ENCODE measurements at regions not wholly inside any gene's neighbourhood (a gene's known extent, or its start where the extent isn't known, plus 50 kb on each side); places are given as distances from the start of the nearest gene placed in this dataset.

GRCh38 chr11:8325591-8326304, 62.1 kb upstream of the LMO1 start:
- TF ChIP-seq POLR2A (IDR thresholded peaks at IDR 0.05) = no peak
- TF ChIP-seq, protein P1, sequence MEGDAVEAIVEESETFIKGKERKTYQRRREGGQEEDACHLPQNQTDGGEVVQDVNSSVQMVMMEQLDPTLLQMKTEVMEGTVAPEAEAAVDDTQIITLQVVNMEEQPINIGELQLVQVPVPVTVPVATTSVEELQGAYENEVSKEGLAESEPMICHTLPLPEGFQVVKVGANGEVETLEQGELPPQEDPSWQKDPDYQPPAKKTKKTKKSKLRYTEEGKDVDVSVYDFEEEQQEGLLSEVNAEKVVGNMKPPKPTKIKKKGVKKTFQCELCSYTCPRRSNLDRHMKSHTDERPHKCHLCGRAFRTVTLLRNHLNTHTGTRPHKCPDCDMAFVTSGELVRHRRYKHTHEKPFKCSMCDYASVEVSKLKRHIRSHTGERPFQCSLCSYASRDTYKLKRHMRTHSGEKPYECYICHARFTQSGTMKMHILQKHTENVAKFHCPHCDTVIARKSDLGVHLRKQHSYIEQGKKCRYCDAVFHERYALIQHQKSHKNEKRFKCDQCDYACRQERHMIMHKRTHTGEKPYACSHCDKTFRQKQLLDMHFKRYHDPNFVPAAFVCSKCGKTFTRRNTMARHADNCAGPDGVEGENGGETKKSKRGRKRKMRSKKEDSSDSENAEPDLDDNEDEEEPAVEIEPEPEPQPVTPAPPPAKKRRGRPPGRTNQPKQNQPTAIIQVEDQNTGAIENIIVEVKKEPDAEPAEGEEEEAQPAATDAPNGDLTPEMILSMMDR (IDR thresholded peaks at IDR 0.05 in 8 of 11, conservative IDR thresholded peaks at IDR 0.05 in 3 of 11) = no peak
- no peak for TF ChIP-seq POLR2AphosphoS5 (IDR thresholded peaks at IDR 0.05)
- Histone ChIP-seq H3K27ac (no peak overlapping the region), H3K27me3 (replicated peaks in 1 of 7) (peaks cover 0 to 18% (median 0%) of the 10 kb centered on the region in 7 donors), H3K36me3 (no peaks in the 10 kb centered on the region), H3K4me1 (peaks cover 3 to 30% (median 15%) of the 10 kb centered on the region in 6 donors), H3K9me3 (no peaks in the 10 kb centered on the region), H3K4me3 (no peak overlapping the region)
- intact Hi-C loops (cut with DNase I; ENCODE audit: low total_unique reads) = no loop called here
- WGBS, 5 donors = 76 to 88% (median 79%) methylated on average over 9 of the region's 9 CpGs
- DNase-seq = peak; percentile 58

DNA sequence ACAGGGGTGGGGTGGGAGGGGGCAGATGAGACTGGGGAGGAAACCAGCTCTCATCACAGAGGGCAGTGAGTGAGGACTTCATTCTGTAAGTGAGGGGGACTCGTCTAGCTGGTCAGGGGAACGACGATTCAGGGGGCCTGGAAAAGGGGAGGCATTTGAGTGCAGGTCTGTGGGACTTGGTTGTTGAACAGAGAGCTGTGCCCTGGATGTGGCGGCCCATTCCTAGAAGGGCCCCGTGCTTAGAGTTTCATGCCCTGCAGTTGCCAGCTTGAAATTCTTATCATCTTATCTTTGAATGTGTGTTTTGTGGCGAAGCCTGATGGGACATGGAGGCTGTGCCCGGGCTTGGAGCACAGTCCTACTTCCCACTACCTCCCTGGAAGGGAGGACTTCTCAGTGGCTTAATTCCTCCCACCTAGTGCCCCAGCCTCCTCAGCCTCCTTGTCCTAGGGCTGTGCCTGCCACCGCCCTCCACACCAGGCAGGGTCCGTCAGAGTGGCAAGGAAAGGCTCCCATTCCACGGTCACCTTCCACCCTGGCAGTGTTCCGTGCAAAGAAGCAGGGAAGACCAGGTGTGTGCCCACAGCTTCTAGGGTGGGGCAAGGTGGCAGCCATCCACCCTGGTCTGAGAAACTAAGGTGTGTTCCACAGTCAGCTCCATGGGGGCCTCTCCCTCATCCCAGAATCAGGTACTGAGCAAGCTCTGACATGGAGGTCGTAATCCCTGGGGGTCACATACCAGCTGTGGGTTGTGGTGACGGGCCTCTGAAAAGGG, 59.7 kb upstream of the LMO1 start:
- Histone ChIP-seq H3K4me3 (no peak overlapping the region), H3K27me3 (replicated peaks in 1 of 7) (peaks cover 0 to 6% (median 0%) of the 10 kb centered on the region in 7 donors), H3K27ac (no peak overlapping the region), H3K4me1 (peaks cover 0 to 6% (median 0%) of the 10 kb centered on the region in 6 donors), H3K36me3 (no peaks in the 10 kb centered on the region), H3K9me3 (no peaks in the 10 kb centered on the region)
- peak; percentile 51 for DNase-seq
- no peak for TF ChIP-seq POLR2A (IDR thresholded peaks at IDR 0.05)
- no peak for TF ChIP-seq POLR2AphosphoS5 (IDR thresholded peaks at IDR 0.05)
- 73 to 87% (median 81%) methylated on average over 11 to 13 of the region's 13 CpGs for WGBS, 5 donors
- intact Hi-C loops (cut with DNase I; ENCODE audit: low total_unique reads) = no loop called here

DNA sequence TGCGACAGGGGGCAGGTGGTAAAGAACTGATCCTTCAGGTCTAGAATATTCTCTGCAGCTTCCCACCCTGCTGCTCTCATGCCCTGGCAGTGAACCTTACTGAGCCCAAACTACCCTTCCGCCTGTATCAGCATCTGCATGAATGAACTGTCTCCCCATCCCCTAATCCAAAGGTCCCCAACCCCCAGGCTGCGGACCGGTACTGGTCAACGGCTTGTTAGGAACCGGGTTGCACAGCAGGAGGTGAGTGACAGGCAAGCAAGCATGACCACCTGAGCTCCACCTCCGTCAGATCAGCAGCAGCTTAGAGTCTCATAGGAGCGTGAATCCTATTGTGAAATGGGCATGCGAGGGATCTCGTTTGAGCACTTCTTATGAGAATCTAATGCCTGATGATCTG, 58.2 kb upstream of the LMO1 start:
- no peak overlapping the region for H3K4me3 ChIP-seq
- H3K36me3 ChIP-seq = no peaks in the 10 kb centered on the region
- intact Hi-C loops (cut with DNase I; ENCODE audit: low total_unique reads) = no loop called here
- peak; percentile 33 for DNase-seq
- no peak overlapping the region for H3K27ac ChIP-seq
- 84 to 92% (median 90%) methylated on average over 10 of the region's 10 CpGs for WGBS, 5 donors
- peaks cover 0 to 6% (median 0%) of the 10 kb centered on the region in 7 donors for H3K27me3 ChIP-seq (replicated peaks in 1 of 7)
- H3K4me1 ChIP-seq = no peaks in the 10 kb centered on the region
- TF ChIP-seq POLR2AphosphoS5 (IDR thresholded peaks at IDR 0.05) = no peak
- TF ChIP-seq, protein P1 (IDR thresholded peaks at IDR 0.05 in 8 of 11, conservative IDR thresholded peaks at IDR 0.05 in 3 of 11) = no peak
- H3K9me3 ChIP-seq = no peaks in the 10 kb centered on the region

- H3K4me3 ChIP-seq = no peak overlapping the region
- intact Hi-C loops (cut with DNase I; ENCODE audit: low total_unique reads) = no loop called here
- peak overlapping the region in 1 of 8 donors; percentile 11 for H3K27ac ChIP-seq
- no peaks in the 10 kb centered on the region for H3K36me3 ChIP-seq
- 65 to 81% (median 79%) methylated on average over 5 of the region's 5 CpGs for WGBS, 5 donors
- H3K4me1 ChIP-seq = no peaks in the 10 kb centered on the region
- H3K27me3 ChIP-seq (replicated peaks in 1 of 7) = peaks cover 0 to 6% (median 0%) of the 10 kb centered on the region in 7 donors
- peak; percentile 37 for DNase-seq
- H3K9me3 ChIP-seq = no peaks in the 10 kb centered on the region
- no peak for TF ChIP-seq POLR2AphosphoS5 (IDR thresholded peaks at IDR 0.05)
- TF ChIP-seq, protein P1 (IDR thresholded peaks at IDR 0.05 in 8 of 11, conservative IDR thresholded peaks at IDR 0.05 in 3 of 11) = no peak
- no peak for TF ChIP-seq POLR2A (IDR thresholded peaks at IDR 0.05)
These were observed 56.4 kb upstream of the LMO1 start for GRCh38 chr11:8320076-8320475.

All from spleen (tissue), 11 donors.